ENCODE measurements at regions not wholly inside any gene's neighbourhood (a gene's known extent, or its start where the extent isn't known, plus 50 kb on each side); places are given as distances from the start of the nearest gene placed in this dataset.
"Not testable (repeated sequence)": the region's sequence is repeated elsewhere in the genome, so short reads cannot be mapped to it uniquely, and the experiment has no call there.

GRCh38 chrX:96538104-96538725 lies 146.4 kb upstream of the DIAPH2 start:
- no peak for DNase-seq (ENCODE audit: extremely low spot score in 2 of 2)
- Histone ChIP-seq H3K9me3 (no peaks in the 10 kb centered on the region), H3K36me3 (no peaks in the 10 kb centered on the region), H3K4me1 (no peaks in the 10 kb centered on the region), H3K27me3 (no peaks in the 10 kb centered on the region), H3K27ac (no peak overlapping the region), H3K4me3 (no peak overlapping the region)
- TF ChIP-seq POLR2AphosphoS5 (IDR thresholded peaks at IDR 0.05; ENCODE audit: insufficient read depth in 1 of 2, low read depth in 1 of 2) (no peak), POLR2A (IDR thresholded peaks at IDR 0.05) (no peak), CTCF (IDR thresholded peaks at IDR 0.05) (no peak)
- intact Hi-C loops (cut with DNase I): no loop called here

- H3K4me1 ChIP-seq: no peaks in the 10 kb centered on the region
- H3K36me3 ChIP-seq: no peaks in the 10 kb centered on the region
- H3K9me3 ChIP-seq: no peaks in the 10 kb centered on the region
- no peak for DNase-seq (ENCODE audit: extremely low spot score in 2 of 2)
- H3K27me3 ChIP-seq: no peaks in the 10 kb centered on the region
- no peak overlapping the region for H3K27ac ChIP-seq
- H3K4me3 ChIP-seq: no peak overlapping the region
- intact Hi-C loops (cut with DNase I): no loop called here
- TF ChIP-seq POLR2A (IDR thresholded peaks at IDR 0.05) (no peak), CTCF (IDR thresholded peaks at IDR 0.05) (no peak), POLR2AphosphoS5 (IDR thresholded peaks at IDR 0.05; ENCODE audit: insufficient read depth in 1 of 2, low read depth in 1 of 2) (no peak)
Observed at GRCh38 chrX:96540111-96540631, 144.5 kb upstream of the DIAPH2 start.

GRCh38 chrX:96546281-96546680 lies 138.4 kb upstream of the DIAPH2 start:
- H3K4me3 ChIP-seq; H3K4me1 ChIP-seq; DNase-seq (ENCODE audit: extremely low spot score in 2 of 2); H3K9me3 ChIP-seq; H3K27me3 ChIP-seq; intact Hi-C loops (cut with DNase I); H3K36me3 ChIP-seq; H3K27ac ChIP-seq: not testable (repeated sequence)

- intact Hi-C loops (cut with DNase I): no loop called here
- Histone ChIP-seq H3K27me3 (no peaks in the 10 kb centered on the region), H3K4me1 (no peaks in the 10 kb centered on the region), H3K9me3 (no peaks in the 10 kb centered on the region), H3K4me3 (no peak overlapping the region), H3K27ac (no peak overlapping the region), H3K36me3 (no peaks in the 10 kb centered on the region)
- no peak for DNase-seq (ENCODE audit: extremely low spot score in 2 of 2)
- no peak for TF ChIP-seq POLR2A (IDR thresholded peaks at IDR 0.05)
- no peak for TF ChIP-seq CTCF (IDR thresholded peaks at IDR 0.05)
- no peak for TF ChIP-seq POLR2AphosphoS5 (IDR thresholded peaks at IDR 0.05; ENCODE audit: insufficient read depth in 1 of 2, low read depth in 1 of 2)
Observed at GRCh38 chrX:96551322-96551872, 133.2 kb upstream of the DIAPH2 start.

GRCh38 chrX:96556886-96557285 lies 127.8 kb upstream of the DIAPH2 start:
- DNase-seq (ENCODE audit: extremely low spot score in 2 of 2): no peak
- Histone ChIP-seq H3K27me3 (no peaks in the 10 kb centered on the region), H3K4me1 (no peaks in the 10 kb centered on the region), H3K9me3 (no peaks in the 10 kb centered on the region), H3K27ac (no peak overlapping the region), H3K36me3 (no peaks in the 10 kb centered on the region), H3K4me3 (no peak overlapping the region)
- TF ChIP-seq POLR2AphosphoS5 (IDR thresholded peaks at IDR 0.05; ENCODE audit: insufficient read depth in 1 of 2, low read depth in 1 of 2): no peak
- no peak for TF ChIP-seq CTCF (IDR thresholded peaks at IDR 0.05)
- no peak for TF ChIP-seq POLR2A (IDR thresholded peaks at IDR 0.05)
- intact Hi-C loops (cut with DNase I): no loop called here

- DNase-seq (ENCODE audit: extremely low spot score in 2 of 2); H3K36me3 ChIP-seq; intact Hi-C loops (cut with DNase I); H3K27ac ChIP-seq; H3K4me1 ChIP-seq; H3K9me3 ChIP-seq; H3K4me3 ChIP-seq; H3K27me3 ChIP-seq: not testable (repeated sequence)
Observed at GRCh38 chrX:96561129-96561528, 123.5 kb upstream of the DIAPH2 start.
